K562 (cell line): ENCODE measurements at regions not wholly inside any gene's neighbourhood (a gene's known extent, or its start where the extent isn't known, plus 50 kb on each side); places are given as distances from the start of the nearest gene placed in this dataset.

Experiments used
- ATAC-seq: fragments of 200-7000 bp; cut with Tn5 transposase; 3 replicates; pipeline ENCODE4 v1.9.1; 2020; ENCODE audit warnings: moderate library complexity
- BruUV-seq: library from RNA; stranded (reverse); fragments of 400-500 nt; replicated peaks from 2 replicates; lab custom pipeline; 2021; lab: Mats Ljungman, UMichigan
- CTCF ChIA-PET: fragments of 300-600 bp; formaldehyde crosslinking; extraction: SDS; loops from one replicate; lab custom pipeline; 2021; ENCODE audit warnings: low intra/inter-chr PET ratio; lab: Yijun Ruan, JAX
- POLR2A ChIA-PET: fragments of 300-600, 350-650 bp; sonication (Branson Sonifier 250); formaldehyde crosslinking; extraction: SDS; loops from one replicate; lab custom pipeline; 2021; ENCODE audit warnings: antibody characterized with exemption, inconsistent platforms; lab: Yijun Ruan, JAX
- DNase-seq, 4 experiments: peaks; one replicate each; pipeline versions ENCODE4 v3.0.0 to v3.0.0-alpha.2; 2011 to 2018; ENCODE audit warnings: low spot score in 3 of 4, mixed read lengths in 3 of 4; ENCODE audit errors: extremely low read depth in 1 of 4
- FAIRE-seq: peaks from 2 replicates; lab custom pipeline; 2011; peaks lifted over from hg19 to GRCh38; lab: Jason Lieb, UNC
- H2AFZ ChIP-seq: 2 replicates; pipeline ENCODE4 v1.6.0; 2011; ENCODE audit warnings: low read depth, low read length, control low read depth, inconsistent platforms
- H3K27ac ChIP-seq: fragments of 200-600 bp; 3 replicates; pipeline ENCODE4 v1.8.0; 2011; ENCODE audit warnings: low read depth, mild to moderate bottlenecking, control low read depth, inconsistent platforms, low read length, moderate library complexity, mixed read lengths; ENCODE audit errors: extremely low read depth
- H3K27me3 ChIP-seq, 2 experiments: fragments of 300-600 bp in 1 of 2; 2 replicates in 1 of 2; 3 replicates in 1 of 2; pipeline versions ENCODE4 v1.6.0 to v1.8.0; 2011; ENCODE audit warnings: inconsistent platforms in 2 of 2, low read length in 2 of 2, mild to moderate bottlenecking in 1 of 2, mixed read lengths in 1 of 2, moderate library complexity in 1 of 2; ENCODE audit not compliant: control insufficient read depth in 2 of 2, insufficient read depth in 2 of 2
- H3K36me3 ChIP-seq: fragments of 300-600 bp; 3 replicates; pipeline ENCODE4 v1.8.0; 2011; ENCODE audit warnings: mild to moderate bottlenecking, low read length, inconsistent platforms; ENCODE audit not compliant: control insufficient read depth, insufficient read depth
- H3K4me1 ChIP-seq, 2 experiments: fragments of 200-600 bp in 1 of 2; replicated peaks in 1 of 2; 2 replicates in 1 of 2; 3 replicates in 1 of 2; pipeline versions ENCODE4 v1.5.1 to v1.8.0; 2011; ENCODE audit warnings: inconsistent platforms in 2 of 2, low read length in 2 of 2, mild to moderate bottlenecking in 1 of 2, mixed read lengths in 1 of 2, moderate library complexity in 1 of 2; ENCODE audit not compliant: control insufficient read depth in 2 of 2, insufficient read depth in 2 of 2
- H3K4me2 ChIP-seq: 2 replicates; pipeline ENCODE4 v1.6.1; 2011; ENCODE audit warnings: low read length, control low read depth, inconsistent platforms, mixed read lengths; ENCODE audit not compliant: insufficient read depth
- H3K4me3 ChIP-seq: fragments of 200-600 bp; sonication (generic), shearing (Covaris generic); 2 replicates; pipeline ENCODE4 v1.5.1; 2016; ENCODE audit warnings: control low read depth, inconsistent platforms
- H3K79me2 ChIP-seq: fragments of 200-600 bp; 3 replicates; pipeline ENCODE4 v1.8.0; 2011; ENCODE audit warnings: low read length, inconsistent platforms; ENCODE audit not compliant: control insufficient read depth, insufficient read depth
- H3K9ac ChIP-seq, 2 experiments: 2 replicates each; pipeline versions ENCODE4 v1.6.0 to v1.6.1; 2011; ENCODE audit warnings: low read depth in 2 of 2, low read length in 2 of 2, control low read depth in 1 of 2, inconsistent platforms in 1 of 2, mild to moderate bottlenecking in 1 of 2, mixed read lengths in 1 of 2; ENCODE audit not compliant: insufficient read depth in 1 of 2
- H3K9me1 ChIP-seq: one replicate; pipeline ENCODE4 v1.6.0; 2011; ENCODE audit warnings: inconsistent platforms, mild to moderate bottlenecking, low read length, moderate library complexity; ENCODE audit not compliant: control insufficient read depth, insufficient read depth
- H3K9me3 ChIP-seq: replicated peaks from 2 replicates; pipeline ENCODE4 v1.5.1; 2011; ENCODE audit warnings: low read depth, low read length, inconsistent platforms; ENCODE audit not compliant: control insufficient read depth, insufficient read depth
- H4K20me1 ChIP-seq: replicated peaks from 2 replicates; pipeline ENCODE4 v1.6.1; 2011; ENCODE audit warnings: low read length, inconsistent platforms, mixed read lengths; ENCODE audit not compliant: control insufficient read depth, insufficient read depth
- CHD1 ChIP-seq: fragments of 200-600 bp; sonication (generic); IDR thresholded peaks from one replicate; pipeline ENCODE4 v1.6.1; 2012; ENCODE audit warnings: mild to moderate bottlenecking, moderate library complexity, low read length, inconsistent platforms
- HDAC8 ChIP-seq: fragments of 450-650 bp; IDR thresholded peaks from 2 replicates; pipeline ENCODE4 v1.6.1; 2016; ENCODE audit warnings: mild to moderate bottlenecking, missing genetic modification characterization, moderate library complexity, missing compliant biosample characterization
- KLF10 ChIP-seq: fragments of 250-450 bp; sonication (Bioruptor Pico); IDR thresholded peaks from 2 replicates; pipeline ENCODE4 v1.6.1; 2021; ENCODE audit warnings: matching md5 sums
- MAFG ChIP-seq: fragments of 450-650 bp; conservative IDR thresholded peaks from 2 replicates; pipeline ENCODE4 v1.6.1; 2016; ENCODE audit warnings: missing genetic modification characterization, missing compliant biosample characterization
- MEF2D ChIP-seq: conservative IDR thresholded peaks from 2 replicates; pipeline ENCODE4 v1.6.1; 2016; ENCODE audit warnings: low read depth, missing genetic modification characterization, missing compliant biosample characterization
- NELFE ChIP-seq: IDR thresholded peaks from 2 replicates; pipeline ENCODE4 v1.6.1; 2011; ENCODE audit warnings: mild to moderate bottlenecking; ENCODE audit not compliant: insufficient read depth, insufficient read length
- NFE2 ChIP-seq: IDR thresholded peaks from 2 replicates; pipeline ENCODE4 v1.6.1; 2014; ENCODE audit warnings: antibody characterized with exemption, low read depth
- RBM34 ChIP-seq: fragments of 200-400 bp; formaldehyde crosslinking; IDR thresholded peaks from 2 replicates; pipeline ENCODE4 v1.6.1; 2018; ENCODE audit warnings: low read length, borderline replicate concordance; ENCODE audit not compliant: insufficient read depth
- SRSF1 ChIP-seq: fragments of 200-400 bp; formaldehyde crosslinking; IDR thresholded peaks from 2 replicates; pipeline ENCODE4 v1.6.1; 2017; ENCODE audit warnings: mild to moderate bottlenecking, low read depth, low read length, moderate library complexity
- TCF7 ChIP-seq: sonication (generic); IDR thresholded peaks from 2 replicates; pipeline ENCODE4 v1.6.1; 2016; ENCODE audit warnings: antibody characterized with exemption, borderline replicate concordance
- ZNF347 ChIP-seq: fragments of 450-650 bp; formaldehyde crosslinking; IDR thresholded peaks from 2 replicates; pipeline ENCODE4 v1.4.0; 2020; ENCODE audit warnings: low read depth, mild to moderate bottlenecking, moderate library complexity
- ZNF354B ChIP-seq: fragments of 250-450 bp; sonication (Bioruptor Pico); IDR thresholded peaks from 2 replicates; pipeline ENCODE4 v1.4.0; 2020
- ZNF592 ChIP-seq: fragments of 450-650 bp; IDR thresholded peaks from 2 replicates; pipeline ENCODE4 v1.6.1; 2017; ENCODE audit warnings: antibody characterized with exemption, mild to moderate bottlenecking
- WGBS: fragments of 100-300 bp; shearing (Covaris generic); methylation state at CpG from one replicate; pipeline ENCODE4 v1.1.6; 2016; ENCODE audit warnings: low coverage, mixed read lengths; ENCODE audit not compliant: insufficient coverage; ENCODE audit errors: missing lambda C conversion rate; 5-methylcytosine and 5-hydroxymethylcytosine counted together
- in situ Hi-C: fragments of 300-500 bp; cut with MboI; formaldehyde crosslinking; loops from 4 replicates; pipeline ENCODE4 v1.15.0; 2018; ENCODE audit warnings: inconsistent platforms, mixed read lengths
- intact Hi-C: fragments of 100-400 bp; cut with micrococcal nuclease; formaldehyde crosslinking; loops from 2 replicates; pipeline ENCODE4 v1.14.2; 2022
- TF ChIP-seq, protein P1 (sequence below): IDR thresholded peaks from 3 replicates; pipeline ENCODE4 v1.6.1; 2011; ENCODE audit warnings: borderline replicate concordance, mild to moderate bottlenecking, moderate library complexity; ENCODE audit not compliant: insufficient read length; ENCODE audit errors: extremely low read depth

- FAIRE-seq (no peak), ATAC-seq (no peak), DNase-seq (no peak)
- ChIA-PET POLR2A (no interaction called here), CTCF (no interaction called here)
- no peak overlapping the region for H3K4me2 ChIP-seq
- H3K4me1 ChIP-seq, result no peaks in the 10 kb centered on the region
- intact Hi-C loops, result no loop called here
- H2AFZ ChIP-seq, result no peak overlapping the region
- no TSS peak for BruUV-seq
- no peaks in the 10 kb centered on the region for H3K36me3 ChIP-seq
- no peaks in the 10 kb centered on the region for H3K9me1 ChIP-seq
- no peaks in the 10 kb centered on the region for H4K20me1 ChIP-seq
- H3K4me3 ChIP-seq, result no peak overlapping the region
- H3K27me3 ChIP-seq, result no peaks in the 10 kb centered on the region
- in situ Hi-C loops, result no loop called here
- no peak overlapping the region for H3K9ac ChIP-seq
- H3K79me2 ChIP-seq, result no peaks in the 10 kb centered on the region
- TF ChIP-seq TCF7 (no peak), HDAC8 (tag) (no peak), ZNF347 (CRISPR knock-in tag) (no peak), SRSF1 (no peak), RBM34 (no peak), NFE2 (0 out of 2 replicates have a peak, but pooled peaks have one; percentile 8), KLF10 (no peak), CHD1 (no peak), ZNF354B (CRISPR knock-in tag) (no peak), MEF2D (tag) (no peak), NELFE (no peak), ZNF592 (no peak), MAFG (tag) (0 out of 2 replicates have a peak, but pooled peaks have one; percentile 12)
- TF ChIP-seq, protein P1, sequence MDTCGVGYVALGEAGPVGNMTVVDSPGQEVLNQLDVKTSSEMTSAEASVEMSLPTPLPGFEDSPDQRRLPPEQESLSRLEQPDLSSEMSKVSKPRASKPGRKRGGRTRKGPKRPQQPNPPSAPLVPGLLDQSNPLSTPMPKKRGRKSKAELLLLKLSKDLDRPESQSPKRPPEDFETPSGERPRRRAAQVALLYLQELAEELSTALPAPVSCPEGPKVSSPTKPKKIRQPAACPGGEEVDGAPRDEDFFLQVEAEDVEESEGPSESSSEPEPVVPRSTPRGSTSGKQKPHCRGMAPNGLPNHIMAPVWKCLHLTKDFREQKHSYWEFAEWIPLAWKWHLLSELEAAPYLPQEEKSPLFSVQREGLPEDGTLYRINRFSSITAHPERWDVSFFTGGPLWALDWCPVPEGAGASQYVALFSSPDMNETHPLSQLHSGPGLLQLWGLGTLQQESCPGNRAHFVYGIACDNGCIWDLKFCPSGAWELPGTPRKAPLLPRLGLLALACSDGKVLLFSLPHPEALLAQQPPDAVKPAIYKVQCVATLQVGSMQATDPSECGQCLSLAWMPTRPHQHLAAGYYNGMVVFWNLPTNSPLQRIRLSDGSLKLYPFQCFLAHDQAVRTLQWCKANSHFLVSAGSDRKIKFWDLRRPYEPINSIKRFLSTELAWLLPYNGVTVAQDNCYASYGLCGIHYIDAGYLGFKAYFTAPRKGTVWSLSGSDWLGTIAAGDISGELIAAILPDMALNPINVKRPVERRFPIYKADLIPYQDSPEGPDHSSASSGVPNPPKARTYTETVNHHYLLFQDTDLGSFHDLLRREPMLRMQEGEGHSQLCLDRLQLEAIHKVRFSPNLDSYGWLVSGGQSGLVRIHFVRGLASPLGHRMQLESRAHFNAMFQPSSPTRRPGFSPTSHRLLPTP, result no peak
- WGBS, result 0% methylated on average over 4 of the region's 6 CpGs
- no peak overlapping the region for H3K27ac ChIP-seq
- H3K9me3 ChIP-seq, result no peaks in the 10 kb centered on the region
Observed at GRCh38 chr10:115033898-115034297, 59.3 kb upstream of the ATRNL1 start.
